NT2/D1 (cell line): ENCODE measurements at regions not wholly inside any gene's neighbourhood (a gene's known extent, or its start where the extent isn't known, plus 50 kb on each side); places are given as distances from the start of the nearest gene placed in this dataset.

ENCODE experiments used
- DNase-seq: peaks from one replicate; pipeline ENCODE4 v3.0.0-alpha.2; 2011; ENCODE audit warnings: low read depth, low spot score
- H3K27me3 ChIP-seq: 2 replicates; pipeline ENCODE4 v1.6.0; 2011; ENCODE audit warnings: mild to moderate bottlenecking; ENCODE audit not compliant: insufficient read length, insufficient read depth
- H3K36me3 ChIP-seq: 2 replicates; pipeline ENCODE4 v1.6.1; 2011; ENCODE audit warnings: mild to moderate bottlenecking, low read length, mixed read lengths; ENCODE audit not compliant: insufficient read depth, insufficient read length
- H3K4me1 ChIP-seq: 2 replicates; pipeline ENCODE4 v1.5.1; 2011; ENCODE audit not compliant: insufficient read depth, insufficient read length
- H3K4me3 ChIP-seq: 2 replicates; pipeline ENCODE4 v1.5.1; 2011; ENCODE audit warnings: low read depth; ENCODE audit not compliant: insufficient read length
- H3K9ac ChIP-seq: 2 replicates; pipeline ENCODE4 v1.6.0; 2011; ENCODE audit warnings: low read depth; ENCODE audit not compliant: insufficient read length
- H3K9me3 ChIP-seq: 2 replicates; pipeline ENCODE4 v1.5.1; 2011; ENCODE audit warnings: mild to moderate bottlenecking, low read length; ENCODE audit not compliant: insufficient read depth
- SUZ12 ChIP-seq: IDR thresholded peaks from 2 replicates; pipeline ENCODE4 v1.6.1; 2011; ENCODE audit not compliant: insufficient read length, insufficient read depth; ENCODE audit errors: extremely low read depth
- YY1 ChIP-seq: IDR thresholded peaks from 2 replicates; pipeline ENCODE4 v1.6.1; 2011; ENCODE audit not compliant: insufficient read length, insufficient read depth
- ZNF274 ChIP-seq: IDR thresholded peaks from 2 replicates; pipeline ENCODE4 v1.6.1; 2011; ENCODE audit warnings: mild to moderate bottlenecking, low read depth, low read length

GRCh38 chr3:30131191-30131590 lies 475.2 kb upstream of the TGFBR2 start:
- DNase-seq: no peak

GRCh38 chr3:30135190-30135589 lies 471.2 kb upstream of the TGFBR2 start:
- H3K4me3 ChIP-seq: no peak overlapping the region
- no peaks in the 10 kb centered on the region for H3K27me3 ChIP-seq
- DNase-seq: no peak
- no peak for TF ChIP-seq YY1
- no peak for TF ChIP-seq ZNF274
- no peak for TF ChIP-seq SUZ12
- H3K4me1 ChIP-seq: no peaks in the 10 kb centered on the region
- H3K9me3 ChIP-seq: no peaks in the 10 kb centered on the region
- no peak overlapping the region for H3K9ac ChIP-seq
- no peaks in the 10 kb centered on the region for H3K36me3 ChIP-seq

More at GRCh38 chr3:30131191-30131590, 475.2 kb upstream of the TGFBR2 start:
- Histone ChIP-seq H3K4me3 (no peak overlapping the region), H3K4me1 (no peaks in the 10 kb centered on the region), H3K27me3 (no peaks in the 10 kb centered on the region), H3K9ac (no peak overlapping the region), H3K9me3 (peaks cover 5% of the 10 kb centered on the region; the same call in 1 of the 2 replicates), H3K36me3 (no peaks in the 10 kb centered on the region)
- no peak for TF ChIP-seq SUZ12

GRCh38 chr3:30139283-30139682 lies 467.1 kb upstream of the TGFBR2 start:
- Histone ChIP-seq H3K4me3 (no peak overlapping the region), H3K4me1 (no peaks in the 10 kb centered on the region), H3K36me3 (no peaks in the 10 kb centered on the region), H3K9me3 (no peaks in the 10 kb centered on the region), H3K27me3 (no peaks in the 10 kb centered on the region), H3K9ac (no peak overlapping the region)
- no peak for DNase-seq
- TF ChIP-seq SUZ12 (no peak), YY1 (no peak), ZNF274 (no peak)

GRCh38 chr3:30140356-30141075 lies 465.9 kb upstream of the TGFBR2 start:
- DNase-seq: no peak
- H3K4me1 ChIP-seq: no peaks in the 10 kb centered on the region
- no peaks in the 10 kb centered on the region for H3K9me3 ChIP-seq
- H3K4me3 ChIP-seq: no peak overlapping the region
- H3K27me3 ChIP-seq: no peaks in the 10 kb centered on the region
- TF ChIP-seq ZNF274: no peak
- TF ChIP-seq SUZ12: no peak
- TF ChIP-seq YY1: no peak
- H3K9ac ChIP-seq: no peak overlapping the region
- H3K36me3 ChIP-seq: no peaks in the 10 kb centered on the region

- H3K4me3 ChIP-seq: no peak overlapping the region
- no peak for DNase-seq
- no peak for TF ChIP-seq YY1
- no peak for TF ChIP-seq ZNF274
- no peak for TF ChIP-seq SUZ12
- no peak overlapping the region for H3K9ac ChIP-seq
- H3K36me3 ChIP-seq: no peaks in the 10 kb centered on the region
- no peaks in the 10 kb centered on the region for H3K9me3 ChIP-seq
- no peaks in the 10 kb centered on the region for H3K4me1 ChIP-seq
- H3K27me3 ChIP-seq: no peaks in the 10 kb centered on the region
Observed at GRCh38 chr3:30141178-30141581, 465.2 kb upstream of the TGFBR2 start.

GRCh38 chr3:30141927-30142326 lies 464.5 kb upstream of the TGFBR2 start:
- no peaks in the 10 kb centered on the region for H3K27me3 ChIP-seq

GRCh38 chr3:30142946-30143345 lies 463.5 kb upstream of the TGFBR2 start:
- Histone ChIP-seq H3K9me3 (no peaks in the 10 kb centered on the region), H3K9ac (no peak overlapping the region), H3K4me3 (no peak overlapping the region), H3K4me1 (no peaks in the 10 kb centered on the region), H3K27me3 (no peaks in the 10 kb centered on the region), H3K36me3 (no peaks in the 10 kb centered on the region)
- DNase-seq: no peak
- TF ChIP-seq SUZ12 (no peak), YY1 (no peak), ZNF274 (no peak)

More at GRCh38 chr3:30141927-30142326, 464.5 kb upstream of the TGFBR2 start:
- no peak for TF ChIP-seq YY1
- TF ChIP-seq ZNF274: no peak
- no peak for TF ChIP-seq SUZ12
- Histone ChIP-seq H3K4me1 (no peaks in the 10 kb centered on the region), H3K9me3 (no peaks in the 10 kb centered on the region), H3K9ac (no peak overlapping the region), H3K4me3 (no peak overlapping the region), H3K36me3 (no peaks in the 10 kb centered on the region)
- no peak for DNase-seq

GRCh38 chr3:30145281-30145680 lies 461.1 kb upstream of the TGFBR2 start:
- no peak overlapping the region for H3K4me3 ChIP-seq
- no peak for TF ChIP-seq SUZ12
- no peak for TF ChIP-seq YY1
- no peak for TF ChIP-seq ZNF274
- H3K27me3 ChIP-seq: no peaks in the 10 kb centered on the region
- no peaks in the 10 kb centered on the region for H3K36me3 ChIP-seq
- DNase-seq: no peak
- no peaks in the 10 kb centered on the region for H3K9me3 ChIP-seq
- no peak overlapping the region for H3K9ac ChIP-seq
- no peaks in the 10 kb centered on the region for H3K4me1 ChIP-seq
